ENCODE measurements at regions not wholly inside any gene's neighbourhood (a gene's known extent, or its start where the extent isn't known, plus 50 kb on each side); places are given as distances from the start of the nearest gene placed in this dataset.
A peak's percentile ranks its signal among the peaks of the same experiment; 100 is the strongest.
"Not testable (repeated sequence)": the region's sequence is repeated elsewhere in the genome, so short reads cannot be mapped to it uniquely, and the experiment has no call there.

- ATAC-seq, DNase-seq: not testable (repeated sequence)
These were observed 914.0 kb upstream of the CRIM1 start for GRCh38 chr2:35441575-35441974.

GRCh38 chr2:35440308-35440707 lies 915.3 kb upstream of the CRIM1 start:
- ATAC-seq, DNase-seq: not testable (repeated sequence)

DNA sequence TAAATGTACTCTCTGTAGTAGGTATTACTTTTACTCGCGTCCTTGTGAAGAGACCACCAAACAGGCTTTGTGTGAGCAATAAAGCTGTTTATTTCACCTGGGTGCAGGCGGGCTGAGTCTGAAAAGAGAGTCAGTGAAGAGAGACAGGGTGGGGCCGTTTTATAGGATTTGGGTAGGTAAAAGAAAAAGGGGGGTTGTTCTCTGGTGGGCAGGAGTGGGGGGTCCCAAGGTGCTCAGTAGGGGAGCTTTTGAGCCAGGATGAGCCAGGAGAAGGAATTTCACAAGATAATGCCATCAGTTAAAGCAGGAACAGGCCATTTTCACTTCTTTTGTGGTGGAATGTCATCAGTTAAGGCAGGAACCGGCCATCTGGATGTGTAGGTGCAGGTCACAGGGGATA lies 918.7 kb upstream of the CRIM1 start:
- ATAC-seq, DNase-seq: not testable (repeated sequence)

DNA sequence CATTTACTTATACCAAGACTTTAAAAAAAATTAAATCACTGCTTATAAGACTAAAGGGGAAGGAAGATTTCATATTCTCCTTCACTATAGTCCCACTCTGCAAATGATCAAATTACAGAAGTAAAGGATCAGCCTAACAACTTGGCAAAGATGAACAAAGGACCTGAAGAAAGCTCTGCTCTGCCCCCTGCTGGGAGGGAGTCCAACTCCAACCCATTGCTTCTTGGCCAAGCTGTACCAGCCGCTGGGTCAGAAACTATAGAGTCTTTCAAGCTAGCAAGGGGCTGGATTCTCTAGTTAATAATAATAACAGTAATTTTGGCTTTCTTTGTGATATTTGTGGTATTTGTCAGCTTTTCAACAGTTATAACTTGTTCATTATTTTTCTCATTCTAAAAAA lies 927.0 kb upstream of the CRIM1 start:
- ATAC-seq, result no peak
- DNase-seq, result peak; percentile 20

GRCh38 chr2:35421485-35421884 lies 934.1 kb upstream of the CRIM1 start:
- DNase-seq, result no peak
- ATAC-seq, result no peak

DNA sequence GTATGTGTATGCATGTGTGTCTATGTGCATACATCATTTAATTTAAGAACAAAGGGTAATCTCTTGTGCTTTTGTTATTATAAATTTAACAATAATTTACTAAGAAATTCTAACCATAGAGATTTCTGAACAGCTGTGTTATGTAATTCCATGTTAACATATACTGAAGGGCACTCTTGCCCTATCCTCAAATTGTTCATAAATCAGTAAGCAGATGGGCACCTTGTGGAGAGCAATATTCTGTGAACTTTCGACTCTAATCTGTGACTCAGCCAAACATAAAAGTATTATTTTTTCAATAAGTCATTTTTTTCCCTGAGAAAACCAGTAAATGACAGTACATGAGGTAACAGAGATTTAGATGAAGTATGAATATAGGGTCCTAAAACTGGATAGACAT lies 938.3 kb upstream of the CRIM1 start:
- no peak for ATAC-seq

DNA sequence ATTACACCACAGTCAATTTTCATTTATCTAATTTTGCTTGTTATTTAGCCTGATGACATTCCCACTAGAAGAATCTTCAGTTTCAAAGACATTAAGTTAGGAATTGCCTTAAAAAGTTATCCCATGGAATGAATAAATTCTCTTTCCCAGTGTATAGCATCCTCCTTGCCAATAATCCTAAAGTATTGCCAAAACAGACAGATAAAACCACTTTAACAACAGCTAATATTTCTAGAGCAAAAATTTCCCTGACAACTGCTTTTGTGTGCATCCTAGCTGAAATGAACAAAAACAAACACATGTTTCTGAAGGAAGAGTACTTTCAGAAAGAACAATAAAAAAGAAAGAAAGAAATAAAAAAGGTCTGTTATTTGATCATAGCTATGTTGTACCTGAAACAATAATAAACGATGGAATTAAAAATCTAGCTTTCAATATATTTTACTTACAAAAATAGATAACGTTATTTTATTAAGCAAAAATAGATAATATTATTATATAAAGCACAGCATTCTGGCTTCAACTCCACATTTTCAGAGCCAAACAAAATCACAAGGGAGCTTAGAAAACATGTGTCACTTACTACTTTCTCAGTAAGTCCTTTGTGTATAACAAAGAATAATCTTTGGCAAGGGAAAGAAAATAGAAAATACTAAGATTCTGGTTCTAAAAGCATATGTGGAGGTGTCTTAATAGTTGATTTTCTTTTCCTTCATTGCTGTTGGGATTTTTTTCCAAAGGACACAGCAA lies 939.0 kb upstream of the CRIM1 start:
- ATAC-seq, result no peak
- DNase-seq, result no peak

More for the DNA sequence above, 938.3 kb upstream of the CRIM1 start:
- DNase-seq, result no peak

DNA sequence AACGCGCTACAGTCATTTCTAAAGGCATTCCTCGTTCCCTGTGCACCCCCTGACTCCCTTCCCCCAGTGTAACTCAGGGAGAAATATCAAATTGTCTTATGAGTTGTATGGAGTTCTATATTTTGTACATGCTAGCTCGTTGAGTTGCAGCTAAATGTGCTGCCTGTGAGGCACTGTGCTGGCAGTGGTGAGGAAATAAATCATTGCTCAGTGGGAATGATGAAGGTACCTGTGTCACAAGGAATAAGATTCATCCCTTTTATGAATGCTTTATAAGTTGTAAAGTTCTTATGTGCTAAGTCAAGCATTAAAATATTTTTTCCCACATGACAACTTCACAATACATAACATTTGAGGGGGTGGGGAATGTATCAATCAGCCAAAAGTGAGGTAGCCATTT lies 939.6 kb upstream of the CRIM1 start:
- DNase-seq, result no peak
- ATAC-seq, result no peak

GRCh38 chr2:35415282-35415681 lies 940.3 kb upstream of the CRIM1 start:
- ATAC-seq, result no peak
- no peak for DNase-seq

DNA sequence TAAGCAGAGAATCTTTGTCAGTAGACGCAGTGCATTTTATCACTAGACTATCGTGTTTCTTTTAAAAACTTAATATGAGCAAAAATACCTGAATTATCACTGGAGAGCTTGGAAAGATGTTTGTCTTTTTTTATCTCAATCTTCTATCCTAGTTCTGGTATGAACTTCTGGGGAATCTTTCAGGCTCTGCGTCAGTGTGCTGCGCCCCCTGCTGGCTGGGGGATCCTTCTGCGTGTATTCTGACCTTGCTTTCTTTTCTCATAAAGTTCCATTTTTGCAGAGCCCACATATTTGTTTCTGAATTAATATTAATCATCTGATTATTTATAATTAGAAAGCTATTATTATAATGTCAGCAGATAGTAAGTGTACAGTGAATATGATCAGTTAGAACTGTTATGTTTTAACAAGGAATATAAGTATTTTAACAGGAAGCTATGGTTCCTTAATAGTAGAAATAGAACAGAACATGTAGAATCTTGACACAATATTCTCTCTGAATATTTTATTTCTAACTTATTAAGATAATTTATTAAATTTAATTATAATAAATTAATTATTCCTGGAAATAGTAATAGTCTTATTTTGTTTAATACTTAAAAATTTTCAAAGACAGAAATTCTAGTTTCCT lies 945.0 kb upstream of the CRIM1 start:
- ATAC-seq (no peak), DNase-seq (peak; percentile 59)

DNA sequence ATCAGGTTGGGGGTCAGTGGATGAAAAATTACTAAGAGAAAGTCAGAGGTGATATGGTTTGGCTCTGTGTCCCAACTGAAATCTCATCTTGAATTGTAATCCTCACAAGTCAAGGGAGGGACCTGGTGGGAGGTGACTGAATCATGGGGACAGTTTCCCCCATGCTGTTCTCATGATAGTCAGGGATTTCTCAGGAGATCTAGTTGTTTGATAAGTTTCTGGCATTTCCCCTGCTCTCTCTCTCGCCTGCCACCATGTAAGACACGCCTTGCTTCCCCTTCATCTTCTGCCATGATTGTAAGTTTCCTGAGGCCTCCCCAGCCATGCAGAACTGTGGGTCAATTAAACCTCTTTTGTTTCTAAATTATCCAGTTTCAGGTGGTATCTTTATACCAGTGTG lies 945.8 kb upstream of the CRIM1 start:
- DNase-seq (no peak), ATAC-seq (no peak)

GRCh38 chr2:35408320-35408719 lies 947.3 kb upstream of the CRIM1 start:
- ATAC-seq (no peak), DNase-seq (no peak)

DNA sequence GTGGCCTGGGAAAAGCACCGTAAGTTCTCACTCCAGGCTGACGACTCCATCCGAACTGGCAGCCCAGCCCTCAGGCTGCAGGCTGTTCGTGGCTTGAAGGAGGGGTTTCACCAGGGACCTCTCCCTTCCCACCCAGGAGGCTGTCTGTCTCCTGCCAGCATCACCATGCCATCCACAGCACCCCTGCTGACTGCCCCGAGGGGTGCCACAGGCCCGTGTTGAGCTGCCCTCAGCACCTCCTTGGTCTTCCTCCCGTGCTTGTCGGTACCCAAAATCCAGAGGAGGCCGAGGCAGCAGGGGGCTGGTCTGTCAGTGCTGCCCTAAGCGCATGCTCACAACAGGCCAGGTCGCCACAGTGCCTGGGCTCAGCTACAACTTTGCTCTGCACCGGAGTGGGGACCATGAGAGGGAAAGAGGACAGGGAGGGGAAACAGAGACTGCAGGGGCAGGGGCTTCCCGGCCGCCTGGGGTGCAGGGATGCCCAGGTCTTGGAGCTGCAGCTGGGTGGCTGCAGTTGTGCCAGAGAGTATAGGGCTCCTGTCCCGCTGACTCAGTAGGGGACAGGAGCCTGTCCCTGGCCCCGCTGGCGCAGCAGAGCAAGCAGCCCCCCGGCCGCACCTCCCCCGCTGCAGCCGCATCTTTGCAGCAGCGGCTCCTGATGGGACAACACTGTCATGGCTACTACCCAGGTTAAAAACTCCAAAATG lies 963.7 kb upstream of the CRIM1 start:
- no peak for ATAC-seq

DNA sequence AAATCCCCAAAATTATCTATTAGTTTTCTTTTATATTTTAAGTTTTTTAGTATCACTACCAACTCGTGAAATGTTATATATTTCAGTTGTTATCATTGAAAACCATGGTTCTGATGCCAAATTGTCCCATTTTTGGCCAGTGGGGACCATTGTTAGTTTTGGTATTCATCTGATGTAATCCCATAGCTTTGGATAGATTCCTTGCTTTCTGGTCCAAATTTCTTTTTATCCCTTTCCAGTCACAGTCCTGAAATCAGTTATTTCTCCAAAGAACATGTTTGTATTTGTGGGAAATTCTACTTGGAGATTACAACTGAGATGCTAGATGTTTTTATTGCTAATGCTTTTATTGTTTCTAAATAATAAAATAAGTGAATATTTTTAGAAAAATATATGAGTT lies 976.8 kb upstream of the CRIM1 start:
- DNase-seq (no peak), ATAC-seq (no peak)

More for the DNA sequence above, 963.7 kb upstream of the CRIM1 start:
- no peak for DNase-seq

- no peak for ATAC-seq
- no peak for DNase-seq
These were observed 980.7 kb upstream of the CRIM1 start for GRCh38 chr2:35374845-35375244.

DNA sequence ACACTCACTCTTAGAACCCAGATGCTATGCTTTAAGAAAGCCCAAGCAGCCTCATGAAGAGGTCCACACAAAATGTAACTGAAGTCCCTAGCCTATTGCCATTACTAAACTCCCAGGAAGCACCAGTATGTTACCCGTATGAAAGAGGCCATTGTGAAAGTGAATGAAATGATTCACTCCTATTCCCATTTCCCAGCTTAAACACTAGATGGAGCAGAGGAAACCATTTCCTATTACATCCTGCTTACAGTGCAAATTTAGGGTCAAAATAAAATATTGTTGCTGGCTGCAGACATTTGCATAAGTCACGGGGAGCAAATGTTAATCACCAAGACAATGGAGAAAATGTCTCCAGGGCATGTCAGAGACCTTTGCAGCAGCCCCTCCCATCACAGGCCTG lies 989.7 kb upstream of the CRIM1 start:
- ATAC-seq (no peak), DNase-seq (no peak)

DNA sequence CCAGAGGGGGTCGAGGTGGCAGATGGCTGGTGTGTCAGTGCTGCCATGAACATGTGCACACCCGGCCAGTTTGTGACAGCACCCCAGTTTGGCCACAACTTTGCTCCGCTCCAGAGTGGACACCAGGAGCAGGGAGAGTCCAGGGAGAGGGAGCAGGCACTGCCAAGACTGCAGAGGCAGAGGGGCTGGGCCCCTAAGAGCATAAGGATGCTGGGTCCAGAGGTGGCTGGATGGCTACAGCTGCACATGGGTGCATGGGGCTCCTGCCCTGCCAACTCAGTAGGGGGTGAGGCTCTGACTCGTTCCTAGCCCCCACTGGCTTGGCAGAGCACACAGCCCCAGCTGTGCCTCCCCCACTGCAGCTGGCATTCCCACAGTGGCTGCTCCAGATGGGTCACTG lies 999.2 kb upstream of the CRIM1 start:
- DNase-seq (no peak), ATAC-seq (no peak)

DNA sequence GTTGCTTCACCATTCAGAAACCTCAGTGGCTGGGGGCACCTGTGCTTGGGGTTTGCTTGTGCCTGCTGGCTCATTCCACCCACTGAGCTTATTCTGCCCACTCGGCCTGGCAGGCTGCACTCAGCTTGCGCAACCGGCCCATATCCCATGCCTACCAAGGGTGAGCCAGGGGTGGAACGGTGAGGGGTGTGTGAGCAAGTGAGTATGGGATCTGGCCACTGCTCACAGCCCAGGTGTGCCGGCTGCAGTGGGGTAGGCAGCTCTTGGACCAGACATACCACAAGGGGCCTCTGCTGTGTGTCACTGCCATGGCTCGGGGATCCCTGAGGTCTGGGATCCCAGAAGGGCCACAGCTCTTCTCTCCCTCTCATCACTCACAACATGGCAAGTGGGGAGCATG lies 1000.5 kb upstream of the CRIM1 start:
- DNase-seq (no peak), ATAC-seq (no peak)

DNA sequence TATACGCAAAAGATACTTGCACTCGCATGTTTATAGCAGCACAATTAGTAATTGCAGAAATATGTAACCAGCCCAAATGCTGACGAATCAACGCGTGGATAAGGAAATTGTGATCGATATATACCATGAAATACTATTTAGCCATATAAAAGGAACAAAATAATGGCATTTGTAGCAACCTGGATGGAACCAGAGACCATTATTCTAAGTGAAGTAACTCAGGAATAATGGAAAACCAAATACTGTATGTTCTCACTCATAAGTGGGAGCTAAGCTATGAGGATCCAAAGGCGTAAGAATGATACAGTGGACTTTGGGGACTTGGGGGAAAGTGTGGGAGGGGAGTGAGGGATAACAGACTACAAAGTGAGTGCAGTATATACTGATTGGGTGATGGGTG lies 1008.0 kb upstream of the CRIM1 start:
- ATAC-seq (no peak), DNase-seq (no peak)

DNA sequence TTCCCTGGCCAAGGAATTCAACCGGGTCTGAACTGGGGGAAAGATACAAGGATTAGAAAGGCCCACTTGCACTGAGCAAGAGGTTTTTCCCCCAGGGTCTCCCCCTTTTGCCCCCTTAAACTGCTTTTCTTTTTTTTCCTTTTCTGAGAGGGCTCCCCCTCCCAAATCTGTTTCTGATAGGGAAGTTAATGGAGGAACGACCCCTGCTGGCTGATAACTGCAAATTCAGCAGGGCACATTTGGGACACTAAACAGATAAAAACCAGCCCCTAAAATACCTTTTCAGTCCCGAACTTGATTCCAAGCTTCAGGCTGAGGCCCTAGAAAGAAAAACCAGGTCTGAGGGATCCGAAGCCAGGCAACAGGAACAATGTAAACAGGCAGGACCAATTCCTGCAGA lies 1012.4 kb upstream of the CRIM1 start:
- no peak for ATAC-seq
- DNase-seq, result no peak

GRCh38 chr2:35339211-35339610 lies 1016.4 kb upstream of the CRIM1 start:
- DNase-seq, result no peak
- no peak for ATAC-seq

DNA sequence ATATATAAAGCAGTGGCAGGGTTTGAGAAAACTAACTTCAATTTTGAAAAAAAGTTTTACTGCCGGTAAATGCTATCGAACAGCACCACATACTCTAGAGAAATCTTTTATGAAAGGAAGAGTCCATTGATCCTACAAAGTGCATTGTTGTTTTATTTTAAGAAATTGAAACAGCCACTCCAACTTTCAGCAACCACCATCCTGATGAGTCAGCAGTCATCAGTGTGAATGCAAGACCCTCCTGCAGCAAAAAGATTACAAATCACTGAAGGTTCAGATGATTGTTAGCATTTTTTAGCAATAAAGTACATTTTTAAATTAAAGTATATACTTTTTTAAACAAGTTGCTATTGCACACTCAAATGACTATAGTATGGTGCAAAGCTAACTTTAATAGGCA lies 1017.7 kb upstream of the CRIM1 start:
- DNase-seq, result no peak
- no peak for ATAC-seq

DNA sequence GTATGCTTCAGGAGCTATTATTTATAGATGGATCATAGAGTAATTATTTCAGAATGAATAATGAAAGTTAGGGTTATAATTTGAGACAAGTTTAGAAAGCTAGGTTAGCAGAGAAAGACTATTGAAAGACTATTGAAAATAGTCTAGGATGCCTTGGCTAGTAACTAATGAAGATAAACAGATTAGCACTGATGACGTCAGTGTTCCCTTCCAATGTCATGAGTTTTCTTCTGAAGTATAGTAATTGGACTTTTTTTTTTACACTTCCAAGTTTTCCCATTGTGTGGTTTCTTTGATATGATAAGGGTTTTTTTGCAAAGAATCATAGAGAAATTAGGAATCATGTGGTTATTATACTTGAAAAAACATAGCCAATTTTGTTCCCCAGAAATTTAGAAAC lies 1041.5 kb upstream of the CRIM1 start:
- ATAC-seq, result no peak
- DNase-seq, result no peak
